ENCODE measurements at regions not wholly inside any gene's neighbourhood (a gene's known extent, or its start where the extent isn't known, plus 50 kb on each side); places are given as distances from the start of the nearest gene placed in this dataset.

DNA sequence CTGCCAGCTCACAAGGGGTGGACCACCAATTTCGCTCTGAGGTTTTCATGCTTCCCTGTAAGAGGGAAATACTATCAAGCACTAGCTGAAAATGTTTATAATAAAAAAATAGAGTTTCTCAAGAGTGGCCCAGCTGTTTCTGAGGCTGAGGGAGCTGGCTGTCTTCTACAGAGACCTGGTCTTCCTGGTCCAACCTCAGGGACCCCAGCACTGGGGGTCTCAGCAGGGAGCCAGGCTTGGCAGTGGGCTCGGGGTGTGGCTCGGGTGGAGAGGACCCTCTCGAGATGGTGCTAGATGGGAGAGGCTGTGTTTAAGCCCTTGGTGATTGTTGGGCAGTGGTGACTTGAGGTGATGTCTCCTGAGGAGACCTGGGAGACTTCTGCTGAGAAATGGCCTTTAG lies 87.3 kb upstream of the SHH start:
- Histone ChIP-seq H3K27me3 (ENCODE audit: control insufficient read depth, insufficient read depth, low read length) (no peaks in the 10 kb centered on the region), H3K4me3 (replicated peaks in 1 of 4; ENCODE audit: control extremely low read depth in 1 of 4, insufficient read depth in 1 of 4, low read depth in 3 of 4, low read length in 4 of 4) (no peak overlapping the region), H3K79me2 (ENCODE audit: control insufficient read depth, insufficient read depth, low read length) (no peaks in the 10 kb centered on the region), H3K9ac (ENCODE audit: insufficient read depth, low read length) (no peak overlapping the region), H3K4me2 (ENCODE audit: extremely low read depth, insufficient read depth, low read length) (no peak overlapping the region), H3K36me3 (ENCODE audit: control insufficient read depth, insufficient read depth, low read length) (no peaks in the 10 kb centered on the region), H4K20me1 (ENCODE audit: control insufficient read depth, extremely low read depth, insufficient read depth, low read length) (no peaks in the 10 kb centered on the region), H2AFZ (ENCODE audit: low read length) (no peak overlapping the region), H3K9me3 (ENCODE audit: control insufficient read depth, insufficient read depth, low read depth, low read length) (no peaks in the 10 kb centered on the region), H3K27ac (ENCODE audit: insufficient read depth, low read length) (no peak overlapping the region), H3K4me1 (ENCODE audit: control insufficient read depth, extremely low read depth, insufficient read depth, low read length) (no peaks in the 10 kb centered on the region)
- TF ChIP-seq, protein P1, sequence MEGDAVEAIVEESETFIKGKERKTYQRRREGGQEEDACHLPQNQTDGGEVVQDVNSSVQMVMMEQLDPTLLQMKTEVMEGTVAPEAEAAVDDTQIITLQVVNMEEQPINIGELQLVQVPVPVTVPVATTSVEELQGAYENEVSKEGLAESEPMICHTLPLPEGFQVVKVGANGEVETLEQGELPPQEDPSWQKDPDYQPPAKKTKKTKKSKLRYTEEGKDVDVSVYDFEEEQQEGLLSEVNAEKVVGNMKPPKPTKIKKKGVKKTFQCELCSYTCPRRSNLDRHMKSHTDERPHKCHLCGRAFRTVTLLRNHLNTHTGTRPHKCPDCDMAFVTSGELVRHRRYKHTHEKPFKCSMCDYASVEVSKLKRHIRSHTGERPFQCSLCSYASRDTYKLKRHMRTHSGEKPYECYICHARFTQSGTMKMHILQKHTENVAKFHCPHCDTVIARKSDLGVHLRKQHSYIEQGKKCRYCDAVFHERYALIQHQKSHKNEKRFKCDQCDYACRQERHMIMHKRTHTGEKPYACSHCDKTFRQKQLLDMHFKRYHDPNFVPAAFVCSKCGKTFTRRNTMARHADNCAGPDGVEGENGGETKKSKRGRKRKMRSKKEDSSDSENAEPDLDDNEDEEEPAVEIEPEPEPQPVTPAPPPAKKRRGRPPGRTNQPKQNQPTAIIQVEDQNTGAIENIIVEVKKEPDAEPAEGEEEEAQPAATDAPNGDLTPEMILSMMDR (conservative IDR thresholded peaks at IDR 0.05 in 1 of 2, IDR thresholded peaks at IDR 0.05 in 1 of 2; ENCODE audit: low read depth in 1 of 2, low read length in 2 of 2), result no peak
- TF ChIP-seq EZH2 (IDR thresholded peaks at IDR 0.05; ENCODE audit: low read length, missing control alignments), result no peak
- DNase-seq (ENCODE audit: low read depth in 2 of 2), result no peak

DNA sequence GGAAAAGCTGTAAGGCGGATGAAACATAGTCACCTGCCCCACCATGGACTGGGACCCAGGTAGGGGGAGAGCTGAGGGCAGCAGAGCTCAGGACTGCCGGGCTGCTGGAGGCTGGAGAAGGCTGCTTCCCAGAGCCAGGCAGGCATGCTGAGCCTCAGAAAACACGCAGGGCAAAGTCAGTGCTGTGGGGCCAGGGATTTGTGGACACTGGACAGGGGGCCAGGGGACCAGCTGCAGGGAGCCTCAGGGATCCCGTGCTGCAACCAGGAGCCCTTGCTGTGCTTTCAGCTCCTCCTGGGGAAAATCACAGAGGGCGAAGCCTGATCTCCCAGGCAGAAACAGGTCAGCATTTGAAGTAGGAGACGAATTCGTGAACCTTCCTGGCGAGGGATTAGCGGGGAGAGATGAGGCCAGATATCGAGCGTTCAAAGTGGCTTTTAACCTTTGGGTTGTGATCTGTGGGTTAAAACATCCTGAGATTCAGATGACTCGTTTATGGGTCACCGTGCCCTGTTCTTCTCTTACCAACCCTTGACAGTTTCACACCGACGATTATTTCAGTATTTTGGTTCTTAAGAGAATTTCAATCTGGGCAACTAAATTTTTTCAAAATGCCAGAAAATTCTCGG lies 85.6 kb upstream of the SHH start:
- no peaks in the 10 kb centered on the region for H4K20me1 ChIP-seq (ENCODE audit: control insufficient read depth, extremely low read depth, insufficient read depth, low read length)
- no peaks in the 10 kb centered on the region for H3K27me3 ChIP-seq (ENCODE audit: control insufficient read depth, insufficient read depth, low read length)
- H3K36me3 ChIP-seq (ENCODE audit: control insufficient read depth, insufficient read depth, low read length), result no peaks in the 10 kb centered on the region
- no peak overlapping the region for H2AFZ ChIP-seq (ENCODE audit: low read length)
- no peak overlapping the region for H3K9ac ChIP-seq (ENCODE audit: insufficient read depth, low read length)
- H3K27ac ChIP-seq (ENCODE audit: insufficient read depth, low read length), result no peak overlapping the region
- no peaks in the 10 kb centered on the region for H3K9me3 ChIP-seq (ENCODE audit: control insufficient read depth, insufficient read depth, low read depth, low read length)
- TF ChIP-seq, protein P1 (conservative IDR thresholded peaks at IDR 0.05 in 1 of 2, IDR thresholded peaks at IDR 0.05 in 1 of 2; ENCODE audit: low read depth in 1 of 2, low read length in 2 of 2), result no peak
- no peak for TF ChIP-seq EZH2 (IDR thresholded peaks at IDR 0.05; ENCODE audit: low read length, missing control alignments)
- DNase-seq (ENCODE audit: low read depth in 2 of 2), result no peak
- no peak overlapping the region for H3K4me2 ChIP-seq (ENCODE audit: extremely low read depth, insufficient read depth, low read length)
- H3K4me3 ChIP-seq (replicated peaks in 1 of 4; ENCODE audit: control extremely low read depth in 1 of 4, insufficient read depth in 1 of 4, low read depth in 3 of 4, low read length in 4 of 4), result no peak overlapping the region
- H3K79me2 ChIP-seq (ENCODE audit: control insufficient read depth, insufficient read depth, low read length), result no peaks in the 10 kb centered on the region
- H3K4me1 ChIP-seq (ENCODE audit: control insufficient read depth, extremely low read depth, insufficient read depth, low read length), result no peaks in the 10 kb centered on the region

DNA sequence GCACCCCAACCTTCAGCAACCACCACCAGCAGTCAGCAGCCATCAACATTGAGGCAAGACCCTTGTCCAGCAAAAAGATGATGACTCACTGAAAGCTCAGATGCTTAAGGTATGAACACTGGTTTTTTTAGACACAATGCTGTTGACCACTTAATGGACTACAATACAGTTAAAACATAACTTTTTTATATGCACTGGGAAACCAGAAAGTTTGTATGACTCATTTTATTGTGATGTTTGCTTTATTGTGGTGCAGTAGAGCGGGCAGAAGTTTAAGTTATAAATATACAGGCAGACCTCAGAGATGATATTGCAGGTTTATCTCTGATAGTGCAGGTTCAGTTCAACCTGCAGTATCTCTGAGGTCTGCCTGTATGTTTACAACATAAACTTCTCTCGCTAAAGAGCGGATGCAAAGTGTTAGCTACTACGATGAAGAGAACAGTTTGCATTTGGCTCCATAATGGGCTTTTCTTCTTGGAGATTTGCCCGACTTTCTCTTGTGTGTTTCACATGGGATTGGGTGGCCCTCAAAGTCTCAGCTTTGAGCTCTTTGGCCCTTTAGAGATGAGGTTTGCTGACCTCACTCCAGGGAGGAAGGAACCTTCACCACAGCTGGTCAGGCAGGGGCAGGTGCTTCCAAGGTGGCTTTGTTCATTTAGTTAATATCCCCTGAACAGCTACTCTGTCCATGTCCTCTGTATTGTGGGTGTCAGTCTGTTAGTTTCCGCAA lies 84.4 kb upstream of the SHH start:
- no peaks in the 10 kb centered on the region for H3K27me3 ChIP-seq (ENCODE audit: control insufficient read depth, insufficient read depth, low read length)
- H3K4me3 ChIP-seq (replicated peaks in 1 of 4; ENCODE audit: control extremely low read depth in 1 of 4, insufficient read depth in 1 of 4, low read depth in 3 of 4, low read length in 4 of 4), result no peak overlapping the region
- no peak overlapping the region for H3K9ac ChIP-seq (ENCODE audit: insufficient read depth, low read length)
- H3K27ac ChIP-seq (ENCODE audit: insufficient read depth, low read length), result no peak overlapping the region
- no peaks in the 10 kb centered on the region for H3K9me3 ChIP-seq (ENCODE audit: control insufficient read depth, insufficient read depth, low read depth, low read length)
- DNase-seq (ENCODE audit: low read depth in 2 of 2), result peak; percentile 37 to 57
- TF ChIP-seq, protein P1 (conservative IDR thresholded peaks at IDR 0.05 in 1 of 2, IDR thresholded peaks at IDR 0.05 in 1 of 2; ENCODE audit: low read depth in 1 of 2, low read length in 2 of 2), result no peak
- no peak for TF ChIP-seq EZH2 (IDR thresholded peaks at IDR 0.05; ENCODE audit: low read length, missing control alignments)
- H3K36me3 ChIP-seq (ENCODE audit: control insufficient read depth, insufficient read depth, low read length), result no peaks in the 10 kb centered on the region
- H3K4me2 ChIP-seq (ENCODE audit: extremely low read depth, insufficient read depth, low read length), result no peak overlapping the region
- no peaks in the 10 kb centered on the region for H3K79me2 ChIP-seq (ENCODE audit: control insufficient read depth, insufficient read depth, low read length)
- H3K4me1 ChIP-seq (ENCODE audit: control insufficient read depth, extremely low read depth, insufficient read depth, low read length), result no peaks in the 10 kb centered on the region
- no peaks in the 10 kb centered on the region for H4K20me1 ChIP-seq (ENCODE audit: control insufficient read depth, extremely low read depth, insufficient read depth, low read length)
- H2AFZ ChIP-seq (ENCODE audit: low read length), result no peak overlapping the region
